ENCODE measurements at regions not wholly inside any gene's neighbourhood (a gene's known extent, or its start where the extent isn't known, plus 50 kb on each side); places are given as distances from the start of the nearest gene placed in this dataset.

- Histone ChIP-seq H3K27ac (no peak overlapping the region), H3K4me1 (replicated peaks in 1 of 2) (no peaks in the 10 kb centered on the region), H3K4me3 (no peak overlapping the region)
- no peak for ATAC-seq (replicated peaks in 6 of 8)
- WGBS, 10 experiments: 50 to 100% (median 80%) methylated on average over 2 to 10 of the region's 10 CpGs; no CpG with 5 or more reads in 2 of the 10 experiments
- in situ Hi-C loops (cut with MboI; ENCODE audit: low pct_unique_long_range_greater_than_20kb in 2 of 9, low sequenced_read_pairs in 9 of 9, unreplicated experiment in 9 of 9): no loop called here
Measured at GRCh38 chr14:51498411-51499227, 153.1 kb upstream of the FRMD6 start.

- H3K4me1 ChIP-seq (replicated peaks in 1 of 2): no peaks in the 10 kb centered on the region
- 80 to 100% (median 83%) methylated on average over 1 of the region's 1 CpG; no CpG with 5 or more reads in 7 of the 10 experiments for WGBS, 10 experiments
- no peak overlapping the region for H3K27ac ChIP-seq
- H3K4me3 ChIP-seq: no peak overlapping the region
- in situ Hi-C loops (cut with MboI; ENCODE audit: low pct_unique_long_range_greater_than_20kb in 2 of 9, low sequenced_read_pairs in 9 of 9, unreplicated experiment in 9 of 9): no loop called here
- no peak for ATAC-seq (replicated peaks in 6 of 8)
Measured at GRCh38 chr14:51500776-51501175, 150.9 kb upstream of the FRMD6 start.

GRCh38 chr14:51501746-51502145, 150.0 kb upstream of the FRMD6 start:
- ATAC-seq (replicated peaks in 6 of 8): no peak
- H3K4me1 ChIP-seq (replicated peaks in 1 of 2): no peaks in the 10 kb centered on the region
- no peak overlapping the region for H3K27ac ChIP-seq
- in situ Hi-C loops (cut with MboI; ENCODE audit: low pct_unique_long_range_greater_than_20kb in 2 of 9, low sequenced_read_pairs in 9 of 9, unreplicated experiment in 9 of 9): no loop called here
- no peak overlapping the region for H3K4me3 ChIP-seq

- no peak overlapping the region for H3K4me3 ChIP-seq
- H3K27ac ChIP-seq: no peak overlapping the region
- H3K4me1 ChIP-seq (replicated peaks in 1 of 2): peaks cover 19% of the 10 kb centered on the region in 2 donors
- 75 to 100% (median 100%) methylated on average over 1 of the region's 1 CpG; no CpG with 5 or more reads in 5 of the 10 experiments for WGBS, 10 experiments
- in situ Hi-C loops (cut with MboI; ENCODE audit: low pct_unique_long_range_greater_than_20kb in 2 of 9, low sequenced_read_pairs in 9 of 9, unreplicated experiment in 9 of 9): no loop called here
- no peak for ATAC-seq (replicated peaks in 6 of 8)
Measured at GRCh38 chr14:51504669-51505068, 147.0 kb upstream of the FRMD6 start.

- 83 to 100% (median 96%) methylated on average over 1 to 2 of the region's 2 CpGs; no CpG with 5 or more reads in 6 of the 10 experiments for WGBS, 10 experiments
- ATAC-seq (replicated peaks in 6 of 8): peak in 4 of 8 experiments; percentile 20 to 46 (median 42)
- H3K4me1 ChIP-seq (replicated peaks in 1 of 2): peaks cover 19% of the 10 kb centered on the region in 2 donors
- in situ Hi-C loops (cut with MboI; ENCODE audit: low pct_unique_long_range_greater_than_20kb in 2 of 9, low sequenced_read_pairs in 9 of 9, unreplicated experiment in 9 of 9): no loop called here
- H3K27ac ChIP-seq: no peak overlapping the region
- H3K4me3 ChIP-seq: no peak overlapping the region
Measured at GRCh38 chr14:51507511-51507905, 144.2 kb upstream of the FRMD6 start.

DNA sequence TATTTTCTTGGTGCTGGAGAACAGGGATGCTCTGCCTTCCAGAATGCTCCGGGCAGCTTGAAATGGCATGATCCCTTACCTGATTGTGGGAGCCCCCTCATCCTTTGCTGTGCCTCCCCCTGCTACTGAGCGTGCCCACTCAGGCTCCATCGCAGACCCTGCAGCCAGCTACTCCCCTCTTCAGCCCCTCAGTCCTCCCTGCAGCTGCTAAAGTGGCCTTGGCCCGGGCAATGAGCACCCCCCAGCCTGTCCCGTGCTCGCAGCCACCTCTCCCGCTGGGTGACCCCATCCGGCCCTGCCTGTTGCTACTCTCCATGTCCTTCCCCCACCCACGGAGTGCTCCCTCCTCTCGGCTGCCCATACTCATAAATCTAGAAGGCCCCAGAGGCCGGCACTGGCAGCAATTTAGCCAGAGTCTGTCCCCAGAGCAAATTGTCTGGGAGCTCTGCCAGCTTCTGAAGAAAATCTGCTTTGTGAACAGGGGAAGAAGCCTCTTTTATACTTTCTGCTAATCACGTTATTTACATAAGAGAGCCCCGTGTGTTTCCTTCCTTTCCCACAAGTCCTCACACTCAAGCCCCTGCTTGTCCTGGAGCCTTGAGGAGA, 143.7 kb upstream of the FRMD6 start:
- peak; percentile 30 to 96 (median 93) for ATAC-seq (replicated peaks in 6 of 8)
- Histone ChIP-seq H3K4me1 (replicated peaks in 1 of 2) (peaks cover 19% of the 10 kb centered on the region in 2 donors), H3K27ac (peak overlapping the region in 1 of 2 donors; percentile 21), H3K4me3 (no peak overlapping the region)
- 14 to 100% (median 35%) methylated on average over 1 to 6 of the region's 13 CpGs; no CpG with 5 or more reads in 3 of the 10 experiments for WGBS, 10 experiments
- in situ Hi-C loops (cut with MboI; ENCODE audit: low pct_unique_long_range_greater_than_20kb in 2 of 9, low sequenced_read_pairs in 9 of 9, unreplicated experiment in 9 of 9): no loop called here

DNA sequence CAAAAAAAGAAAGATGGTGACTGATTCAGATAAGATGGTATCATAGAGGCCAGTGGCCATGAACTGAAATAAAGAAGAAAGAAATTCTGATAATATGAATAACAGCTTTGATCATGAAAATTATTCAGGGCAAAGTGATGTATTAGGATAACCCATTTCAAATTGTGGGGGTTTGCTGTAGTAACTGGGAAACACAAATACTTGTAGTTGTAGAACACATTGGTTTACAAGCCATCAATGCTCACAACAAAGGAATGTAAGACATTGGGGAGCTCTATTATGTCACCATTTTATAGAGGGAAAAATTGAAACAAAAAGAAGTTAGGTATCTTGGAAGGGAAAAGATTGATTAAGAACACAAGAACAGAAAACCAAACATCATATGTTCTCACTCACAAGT, 140.4 kb upstream of the FRMD6 start:
- in situ Hi-C loops (cut with MboI; ENCODE audit: low pct_unique_long_range_greater_than_20kb in 2 of 9, low sequenced_read_pairs in 9 of 9, unreplicated experiment in 9 of 9): no loop called here
- no peak overlapping the region for H3K27ac ChIP-seq

GRCh38 chr14:51512316-51512715, 139.4 kb upstream of the FRMD6 start:
- in situ Hi-C loops (cut with MboI; ENCODE audit: low pct_unique_long_range_greater_than_20kb in 2 of 9, low sequenced_read_pairs in 9 of 9, unreplicated experiment in 9 of 9): no loop called here
- WGBS, 10 experiments: 33 to 100% (median 33%) methylated on average over 1 to 2 of the region's 2 CpGs; no CpG with 5 or more reads in 5 of the 10 experiments
- ATAC-seq (replicated peaks in 6 of 8): no peak

More for the DNA sequence above, 140.4 kb upstream of the FRMD6 start:
- no peak for ATAC-seq (replicated peaks in 6 of 8)
- Histone ChIP-seq H3K4me3 (no peak overlapping the region), H3K4me1 (replicated peaks in 1 of 2) (peaks cover 19% of the 10 kb centered on the region in 2 donors)

GRCh38 chr14:51513281-51513680, 138.4 kb upstream of the FRMD6 start:
- WGBS, 10 experiments: 77 to 100% (median 91%) methylated on average over 2 to 3 of the region's 3 CpGs; no CpG with 5 or more reads in 3 of the 10 experiments

More at GRCh38 chr14:51512316-51512715, 139.4 kb upstream of the FRMD6 start:
- no peak overlapping the region for H3K4me3 ChIP-seq
- H3K4me1 ChIP-seq (replicated peaks in 1 of 2): peaks cover 16 to 20% of the 10 kb centered on the region in 2 donors
- no peak overlapping the region for H3K27ac ChIP-seq

DNA sequence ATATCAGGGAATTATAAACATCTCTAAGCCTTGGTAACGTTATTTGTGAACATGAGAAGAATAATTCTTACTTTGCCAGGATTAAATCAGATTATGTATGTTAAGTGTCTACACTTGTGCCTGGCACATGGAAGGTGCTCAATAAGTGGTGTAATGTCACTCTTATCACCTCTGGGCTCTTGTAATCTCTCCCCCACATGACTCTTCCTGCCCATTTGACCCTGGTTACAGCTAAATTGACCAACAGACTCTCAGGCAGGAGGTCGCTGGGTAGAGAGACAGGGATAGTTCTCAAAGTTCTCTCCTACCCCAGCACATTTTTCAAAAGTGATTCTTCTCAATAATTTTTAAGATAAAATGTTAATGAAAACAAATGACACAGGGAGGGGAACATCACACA, 137.8 kb upstream of the FRMD6 start:
- WGBS, 10 experiments: 67 to 92% (median 80%) methylated on average over 1 to 2 of the region's 2 CpGs; no CpG with 5 or more reads in 3 of the 10 experiments
- in situ Hi-C loops (cut with MboI; ENCODE audit: low pct_unique_long_range_greater_than_20kb in 2 of 9, low sequenced_read_pairs in 9 of 9, unreplicated experiment in 9 of 9): no loop called here
- no peak for ATAC-seq (replicated peaks in 6 of 8)
- no peak overlapping the region for H3K4me3 ChIP-seq
- no peak overlapping the region for H3K27ac ChIP-seq
- peaks cover 1 to 4% of the 10 kb centered on the region in 2 donors for H3K4me1 ChIP-seq (replicated peaks in 1 of 2)

More at GRCh38 chr14:51513281-51513680, 138.4 kb upstream of the FRMD6 start:
- ATAC-seq (replicated peaks in 6 of 8): no peak
- peaks cover 8 to 11% of the 10 kb centered on the region in 2 donors for H3K4me1 ChIP-seq (replicated peaks in 1 of 2)
- no peak overlapping the region for H3K4me3 ChIP-seq
- in situ Hi-C loops (cut with MboI; ENCODE audit: low pct_unique_long_range_greater_than_20kb in 2 of 9, low sequenced_read_pairs in 9 of 9, unreplicated experiment in 9 of 9): no loop called here
- no peak overlapping the region for H3K27ac ChIP-seq

- 38 to 100% (median 89%) methylated on average over 1 to 3 of the region's 3 CpGs; no CpG with 5 or more reads in 3 of the 10 experiments for WGBS, 10 experiments
- ATAC-seq (replicated peaks in 6 of 8): peak in 1 of 8 experiments; percentile 50
- Histone ChIP-seq H3K27ac (no peak overlapping the region), H3K4me3 (no peak overlapping the region), H3K4me1 (replicated peaks in 1 of 2) (peaks cover 0 to 4% of the 10 kb centered on the region in 2 donors)
- in situ Hi-C loops (cut with MboI; ENCODE audit: low pct_unique_long_range_greater_than_20kb in 2 of 9, low sequenced_read_pairs in 9 of 9, unreplicated experiment in 9 of 9): no loop called here
Measured at GRCh38 chr14:51515611-51516010, 136.1 kb upstream of the FRMD6 start.

- ATAC-seq (replicated peaks in 6 of 8): peak in 1 of 8 experiments; percentile 22
Measured at GRCh38 chr14:51516706-51517395, 134.9 kb upstream of the FRMD6 start.

DNA sequence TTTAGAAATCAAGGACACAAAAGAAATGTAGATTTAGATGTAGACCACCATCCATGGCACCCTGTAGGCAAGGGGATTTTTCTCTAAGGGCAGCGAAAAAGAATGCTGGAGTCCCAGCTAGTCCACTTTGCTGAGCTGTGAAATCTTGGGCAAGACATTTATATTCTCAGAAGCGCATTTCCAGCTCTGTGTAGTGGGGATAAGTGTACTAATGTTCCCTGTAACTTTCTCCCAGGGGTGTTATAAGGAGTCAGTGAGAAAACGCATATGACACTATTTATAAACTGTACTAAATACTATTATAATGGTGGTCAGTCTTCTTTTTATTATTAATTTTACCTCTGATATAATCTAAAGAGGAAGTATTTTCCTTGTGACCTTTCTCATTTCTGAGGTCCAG, 133.4 kb upstream of the FRMD6 start:
- ATAC-seq (replicated peaks in 6 of 8): no peak
- WGBS, 10 experiments: 80 to 100% (median 91%) methylated on average over 1 to 3 of the region's 3 CpGs; no CpG with 5 or more reads in 2 of the 10 experiments
- Histone ChIP-seq H3K27ac (no peak overlapping the region), H3K4me3 (no peak overlapping the region), H3K4me1 (replicated peaks in 1 of 2) (peaks cover 0 to 4% of the 10 kb centered on the region in 2 donors)
- in situ Hi-C loops (cut with MboI; ENCODE audit: low pct_unique_long_range_greater_than_20kb in 2 of 9, low sequenced_read_pairs in 9 of 9, unreplicated experiment in 9 of 9): no loop called here

More at GRCh38 chr14:51516706-51517395, 134.9 kb upstream of the FRMD6 start:
- in situ Hi-C loops (cut with MboI; ENCODE audit: low pct_unique_long_range_greater_than_20kb in 2 of 9, low sequenced_read_pairs in 9 of 9, unreplicated experiment in 9 of 9): no loop called here
- H3K4me1 ChIP-seq (replicated peaks in 1 of 2): peaks cover 0 to 4% of the 10 kb centered on the region in 2 donors
- H3K27ac ChIP-seq: no peak overlapping the region
- WGBS, 10 experiments: 42 to 84% (median 69%) methylated on average over 2 to 4 of the region's 4 CpGs
- H3K4me3 ChIP-seq: no peak overlapping the region
